K562 (cell line): ENCODE measurements at regions not wholly inside any gene's neighbourhood (a gene's known extent, or its start where the extent isn't known, plus 50 kb on each side); places are given as distances from the start of the nearest gene placed in this dataset.

Experiments used
- ATAC-seq: fragments of 200-7000 bp; cut with Tn5 transposase; 3 replicates; pipeline ENCODE4 v1.9.1; 2020; ENCODE audit warnings: moderate library complexity
- BruUV-seq: library from RNA; stranded (reverse); fragments of 400-500 nt; replicated peaks from 2 replicates; lab custom pipeline; 2021; lab: Mats Ljungman, UMichigan
- CTCF ChIA-PET: fragments of 300-600 bp; formaldehyde crosslinking; extraction: SDS; loops from one replicate; lab custom pipeline; 2021; ENCODE audit warnings: low intra/inter-chr PET ratio; lab: Yijun Ruan, JAX
- POLR2A ChIA-PET: fragments of 300-600, 350-650 bp; sonication (Branson Sonifier 250); formaldehyde crosslinking; extraction: SDS; loops from one replicate; lab custom pipeline; 2021; ENCODE audit warnings: antibody characterized with exemption, inconsistent platforms; lab: Yijun Ruan, JAX
- DNase-seq, 4 experiments: peaks; one replicate each; pipeline versions ENCODE4 v3.0.0 to v3.0.0-alpha.2; 2011 to 2018; ENCODE audit warnings: low spot score in 3 of 4, mixed read lengths in 3 of 4; ENCODE audit errors: extremely low read depth in 1 of 4
- FAIRE-seq: peaks from 2 replicates; lab custom pipeline; 2011; peaks lifted over from hg19 to GRCh38; lab: Jason Lieb, UNC
- H2AFZ ChIP-seq: 2 replicates; pipeline ENCODE4 v1.6.0; 2011; ENCODE audit warnings: low read depth, low read length, control low read depth, inconsistent platforms
- H3K27ac ChIP-seq: fragments of 200-600 bp; 3 replicates; pipeline ENCODE4 v1.8.0; 2011; ENCODE audit warnings: low read depth, mild to moderate bottlenecking, control low read depth, inconsistent platforms, low read length, moderate library complexity, mixed read lengths; ENCODE audit errors: extremely low read depth
- H3K27me3 ChIP-seq, 2 experiments: fragments of 300-600 bp in 1 of 2; 2 replicates in 1 of 2; 3 replicates in 1 of 2; pipeline versions ENCODE4 v1.6.0 to v1.8.0; 2011; ENCODE audit warnings: inconsistent platforms in 2 of 2, low read length in 2 of 2, mild to moderate bottlenecking in 1 of 2, mixed read lengths in 1 of 2, moderate library complexity in 1 of 2; ENCODE audit not compliant: control insufficient read depth in 2 of 2, insufficient read depth in 2 of 2
- H3K36me3 ChIP-seq: fragments of 300-600 bp; 3 replicates; pipeline ENCODE4 v1.8.0; 2011; ENCODE audit warnings: mild to moderate bottlenecking, low read length, inconsistent platforms; ENCODE audit not compliant: control insufficient read depth, insufficient read depth
- H3K4me1 ChIP-seq, 2 experiments: fragments of 200-600 bp in 1 of 2; replicated peaks in 1 of 2; 2 replicates in 1 of 2; 3 replicates in 1 of 2; pipeline versions ENCODE4 v1.5.1 to v1.8.0; 2011; ENCODE audit warnings: inconsistent platforms in 2 of 2, low read length in 2 of 2, mild to moderate bottlenecking in 1 of 2, mixed read lengths in 1 of 2, moderate library complexity in 1 of 2; ENCODE audit not compliant: control insufficient read depth in 2 of 2, insufficient read depth in 2 of 2
- H3K4me2 ChIP-seq: 2 replicates; pipeline ENCODE4 v1.6.1; 2011; ENCODE audit warnings: low read length, control low read depth, inconsistent platforms, mixed read lengths; ENCODE audit not compliant: insufficient read depth
- H3K4me3 ChIP-seq: fragments of 200-600 bp; sonication (generic), shearing (Covaris generic); 2 replicates; pipeline ENCODE4 v1.5.1; 2016; ENCODE audit warnings: control low read depth, inconsistent platforms
- H3K79me2 ChIP-seq: fragments of 200-600 bp; 3 replicates; pipeline ENCODE4 v1.8.0; 2011; ENCODE audit warnings: low read length, inconsistent platforms; ENCODE audit not compliant: control insufficient read depth, insufficient read depth
- H3K9ac ChIP-seq, 2 experiments: 2 replicates each; pipeline versions ENCODE4 v1.6.0 to v1.6.1; 2011; ENCODE audit warnings: low read depth in 2 of 2, low read length in 2 of 2, control low read depth in 1 of 2, inconsistent platforms in 1 of 2, mild to moderate bottlenecking in 1 of 2, mixed read lengths in 1 of 2; ENCODE audit not compliant: insufficient read depth in 1 of 2
- H3K9me1 ChIP-seq: one replicate; pipeline ENCODE4 v1.6.0; 2011; ENCODE audit warnings: inconsistent platforms, mild to moderate bottlenecking, low read length, moderate library complexity; ENCODE audit not compliant: control insufficient read depth, insufficient read depth
- H3K9me3 ChIP-seq: replicated peaks from 2 replicates; pipeline ENCODE4 v1.5.1; 2011; ENCODE audit warnings: low read depth, low read length, inconsistent platforms; ENCODE audit not compliant: control insufficient read depth, insufficient read depth
- H4K20me1 ChIP-seq: replicated peaks from 2 replicates; pipeline ENCODE4 v1.6.1; 2011; ENCODE audit warnings: low read length, inconsistent platforms, mixed read lengths; ENCODE audit not compliant: control insufficient read depth, insufficient read depth
- CBX5 ChIP-seq: IDR thresholded peaks from 2 replicates; pipeline ENCODE4 v1.6.1; 2014; ENCODE audit warnings: low read depth, borderline replicate concordance
- E2F3 ChIP-seq: fragments of 250-450 bp; sonication (Bioruptor Pico); IDR thresholded peaks from 2 replicates; pipeline ENCODE4 v1.4.0; 2020; ENCODE audit warnings: mild to moderate bottlenecking
- HIVEP1 ChIP-seq: fragments of 250-450 bp; sonication (Bioruptor Pico); IDR thresholded peaks from 2 replicates; pipeline ENCODE4 v1.4.0; 2020; ENCODE audit warnings: mild to moderate bottlenecking
- NCOA4 ChIP-seq: fragments of 450-650 bp; IDR thresholded peaks from 2 replicates; pipeline ENCODE4 v1.6.1; 2018; ENCODE audit warnings: mild to moderate bottlenecking; ENCODE audit not compliant: partially characterized antibody
- POLR2AphosphoS5 ChIP-seq: IDR thresholded peaks from 2 replicates; pipeline ENCODE4 v1.6.1; 2011; ENCODE audit warnings: mild to moderate bottlenecking, low read depth, low read length, moderate library complexity; ENCODE audit not compliant: control insufficient read depth, insufficient read depth
- PURB ChIP-seq: sonication (generic); formaldehyde crosslinking; IDR thresholded peaks from 2 replicates; pipeline ENCODE4 v1.9.0; 2021; ENCODE audit warnings: low read depth, mild to moderate bottlenecking, missing genetic modification reagents
- TARDBP ChIP-seq: fragments of 450-650 bp; IDR thresholded peaks from 2 replicates; pipeline ENCODE4 v1.6.1; 2016
- ZBTB1 ChIP-seq: sonication (generic); formaldehyde crosslinking; IDR thresholded peaks from 2 replicates; pipeline ENCODE4 v1.8.1; 2023; ENCODE audit warnings: missing genetic modification reagents, low read depth, mild to moderate bottlenecking, borderline replicate concordance
- ZKSCAN1 ChIP-seq: fragments of 150-350 bp; IDR thresholded peaks from 2 replicates; pipeline ENCODE4 v1.6.1; 2016; ENCODE audit warnings: low read depth, low read length
- ZNF311 ChIP-seq: fragments of 250-450 bp; sonication (Bioruptor Pico); IDR thresholded peaks from 2 replicates; pipeline ENCODE4 v1.4.0; 2020; ENCODE audit warnings: mild to moderate bottlenecking, moderate library complexity
- ZNF592 ChIP-seq: fragments of 450-650 bp; IDR thresholded peaks from 2 replicates; pipeline ENCODE4 v1.6.1; 2017; ENCODE audit warnings: antibody characterized with exemption, mild to moderate bottlenecking
- WGBS: fragments of 100-300 bp; shearing (Covaris generic); methylation state at CpG from one replicate; pipeline ENCODE4 v1.1.6; 2016; ENCODE audit warnings: low coverage, mixed read lengths; ENCODE audit not compliant: insufficient coverage; ENCODE audit errors: missing lambda C conversion rate; 5-methylcytosine and 5-hydroxymethylcytosine counted together
- in situ Hi-C: fragments of 300-500 bp; cut with MboI; formaldehyde crosslinking; loops from 4 replicates; pipeline ENCODE4 v1.15.0; 2018; ENCODE audit warnings: inconsistent platforms, mixed read lengths
- intact Hi-C: fragments of 100-400 bp; cut with micrococcal nuclease; formaldehyde crosslinking; loops from 2 replicates; pipeline ENCODE4 v1.14.2; 2022
- TF ChIP-seq, protein P1 (sequence below): fragments of 250-450 bp; sonication (Bioruptor Pico); IDR thresholded peaks from 2 replicates; pipeline ENCODE4 v1.8.0; 2021; ENCODE audit warnings: borderline replicate concordance, mild to moderate bottlenecking, moderate library complexity; ENCODE audit not compliant: poor library complexity, severe bottlenecking

GRCh38 chr10:124278356-124278755 lies 140.4 kb downstream of the OAT start:
- ATAC-seq, result no peak
- H3K9me1 ChIP-seq, result no peaks in the 10 kb centered on the region
- CTCF ChIA-PET, result no interaction called here

More at GRCh38 chr10:124278356-124278755, 140.4 kb downstream of the OAT start:
- peaks cover 0 to 25% of the 10 kb centered on the region in 2 experiments; a peak in 2 of 5 replicates for H3K27me3 ChIP-seq
- no peak for TF ChIP-seq CBX5
- TF ChIP-seq ZNF311 (CRISPR knock-in tag), result no peak
- no peak for TF ChIP-seq NCOA4
- TF ChIP-seq ZNF592, result no peak
- no peak for TF ChIP-seq TARDBP
- TF ChIP-seq PURB (CRISPR knock-in tag), result no peak
- TF ChIP-seq, protein P1, sequence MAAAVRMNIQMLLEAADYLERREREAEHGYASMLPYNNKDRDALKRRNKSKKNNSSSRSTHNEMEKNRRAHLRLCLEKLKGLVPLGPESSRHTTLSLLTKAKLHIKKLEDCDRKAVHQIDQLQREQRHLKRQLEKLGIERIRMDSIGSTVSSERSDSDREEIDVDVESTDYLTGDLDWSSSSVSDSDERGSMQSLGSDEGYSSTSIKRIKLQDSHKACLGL, result no peak
- no peak for TF ChIP-seq ZKSCAN1
- TF ChIP-seq E2F3, result no peak
- TF ChIP-seq ZBTB1 (CRISPR knock-in tag), result no peak
- TF ChIP-seq POLR2AphosphoS5, result no peak
- TF ChIP-seq HIVEP1 (CRISPR knock-in tag), result no peak
- FAIRE-seq (no peak), DNase-seq (no peak)
- POLR2A ChIA-PET, result no interaction called here
- no peaks in the 10 kb centered on the region for H4K20me1 ChIP-seq
- 0% methylated on average over 5 of the region's 5 CpGs for WGBS
- H3K9me3 ChIP-seq, result no peaks in the 10 kb centered on the region
- no TSS peak for BruUV-seq
- no peak overlapping the region for H3K27ac ChIP-seq
- intact Hi-C loops (no loop called here), in situ Hi-C loops (no loop called here)
- no peak overlapping the region for H3K4me3 ChIP-seq
- no peaks in the 10 kb centered on the region for H3K36me3 ChIP-seq
- no peak overlapping the region for H2AFZ ChIP-seq
- H3K9ac ChIP-seq, result no peak overlapping the region
- no peaks in the 10 kb centered on the region for H3K79me2 ChIP-seq
- no peaks in the 10 kb centered on the region for H3K4me1 ChIP-seq
- no peak overlapping the region for H3K4me2 ChIP-seq
